SK-N-SH treated with all-trans-retinoic acid at 6 μM for 48 hours (cell line): ENCODE measurements at regions not wholly inside any gene's neighbourhood (a gene's known extent, or its start where the extent isn't known, plus 50 kb on each side); places are given as distances from the start of the nearest gene placed in this dataset.

Experiments
- ATAC-seq: fragments of 200-7000 bp; cut with Tn5 transposase; 3 replicates; pipeline ENCODE4 v1.9.1; 2020; ENCODE audit warnings: mild to moderate bottlenecking, moderate library complexity
- BACH2 ChIP-seq: fragments of 250-450 bp; sonication (Bioruptor Pico); IDR thresholded peaks from 2 replicates; pipeline ENCODE4 v1.9.0; 2021; ENCODE audit warnings: mild to moderate bottlenecking, borderline replicate concordance
- CREB5 ChIP-seq: fragments of 250-450 bp; sonication (Bioruptor Pico); IDR thresholded peaks from 2 replicates; pipeline ENCODE4 v1.5.1; 2020; ENCODE audit warnings: low read depth, mild to moderate bottlenecking, moderate library complexity
- CSDC2 ChIP-seq: fragments of 250-450 bp; sonication (Bioruptor Pico); IDR thresholded peaks from 2 replicates; pipeline ENCODE4 v1.5.0; 2020; ENCODE audit warnings: mild to moderate bottlenecking, moderate library complexity
- CSRNP3 ChIP-seq: fragments of 250-450 bp; sonication (Bioruptor Pico); IDR thresholded peaks from 2 replicates; pipeline ENCODE4 v1.5.1; 2021; ENCODE audit warnings: mild to moderate bottlenecking, moderate library complexity
- ESRRG ChIP-seq: fragments of 250-450 bp; sonication (Bioruptor Pico); IDR thresholded peaks from 2 replicates; pipeline ENCODE4 v1.6.1; 2021; ENCODE audit warnings: mild to moderate bottlenecking
- ISL1 ChIP-seq: fragments of 250-450 bp; sonication (Bioruptor Pico); IDR thresholded peaks from 2 replicates; pipeline ENCODE4 v2.1.2; 2022; ENCODE audit warnings: mild to moderate bottlenecking, moderate library complexity
- PATZ1 ChIP-seq: fragments of 250-450 bp; sonication (Bioruptor Pico); IDR thresholded peaks from 2 replicates; pipeline ENCODE4 v1.8.0; 2020; ENCODE audit warnings: mild to moderate bottlenecking, moderate library complexity, borderline replicate concordance
- POU6F1 ChIP-seq: fragments of 250-450 bp; sonication (Bioruptor Pico); IDR thresholded peaks from 2 replicates; pipeline ENCODE4 v1.8.0; 2021; ENCODE audit warnings: low read depth, mild to moderate bottlenecking, moderate library complexity, borderline replicate concordance
- RARB ChIP-seq: fragments of 250-450 bp; sonication (Bioruptor Pico); IDR thresholded peaks from 2 replicates; pipeline ENCODE4 v1.8.0; 2021; ENCODE audit warnings: mild to moderate bottlenecking, moderate library complexity
- SNAI2 ChIP-seq: fragments of 250-450 bp; sonication (Bioruptor Pico); IDR thresholded peaks from 2 replicates; pipeline ENCODE4 v1.5.0; 2020; ENCODE audit warnings: mild to moderate bottlenecking, moderate library complexity
- TCF4 ChIP-seq: fragments of 250-450 bp; sonication (Bioruptor Pico); IDR thresholded peaks from 2 replicates; pipeline ENCODE4 v1.8.0; 2021; ENCODE audit warnings: mild to moderate bottlenecking, moderate library complexity, borderline replicate concordance
- TOX ChIP-seq: fragments of 250-450 bp; sonication (Bioruptor Pico); IDR thresholded peaks from 2 replicates; pipeline ENCODE4 v1.8.0; 2021; ENCODE audit warnings: mild to moderate bottlenecking, moderate library complexity, borderline replicate concordance
- TSHZ2 ChIP-seq: fragments of 250-450 bp; sonication (Bioruptor Pico); IDR thresholded peaks from 2 replicates; pipeline ENCODE4 v1.5.0; 2020; ENCODE audit warnings: mild to moderate bottlenecking, moderate library complexity
- ZC3H10 ChIP-seq: fragments of 250-450 bp; sonication (Bioruptor Pico); IDR thresholded peaks from 2 replicates; pipeline ENCODE4 v1.5.1; 2021; ENCODE audit warnings: mild to moderate bottlenecking, moderate library complexity
- ZFP3 ChIP-seq: fragments of 250-450 bp; sonication (Bioruptor Pico); IDR thresholded peaks from 2 replicates; pipeline ENCODE4 v1.5.0; 2020; ENCODE audit warnings: mild to moderate bottlenecking, moderate library complexity
- ZNF565 ChIP-seq: fragments of 450-650 bp; formaldehyde crosslinking; conservative IDR thresholded peaks from 2 replicates; pipeline ENCODE4 v1.5.0; 2020; ENCODE audit warnings: low read depth, mild to moderate bottlenecking, moderate library complexity
- ZNF70 ChIP-seq: fragments of 450-650 bp; formaldehyde crosslinking; IDR thresholded peaks from 2 replicates; pipeline ENCODE4 v1.5.0; 2020; ENCODE audit warnings: mild to moderate bottlenecking, moderate library complexity
- ZNF8 ChIP-seq: fragments of 450-650 bp; formaldehyde crosslinking; IDR thresholded peaks from 2 replicates; pipeline ENCODE4 v1.5.0; 2020; ENCODE audit warnings: mild to moderate bottlenecking, moderate library complexity

- TF ChIP-seq CREB5 (CRISPR knock-in tag) (no peak), ZNF8 (no peak), TOX (no peak), TCF4 (CRISPR knock-in tag) (no peak)
Observed at GRCh38 chr21:25300632-25301031, 306.6 kb downstream of the MRPL39 start (continued).

GRCh38 chr21:25298512-25299491 lies 308.5 kb downstream of the MRPL39 start:
- no peak for ATAC-seq
- TF ChIP-seq ZFP3 = no peak
- TF ChIP-seq CREB5 (CRISPR knock-in tag) = no peak
- no peak for TF ChIP-seq PATZ1
- no peak for TF ChIP-seq CSRNP3 (CRISPR knock-in tag)
- TF ChIP-seq POU6F1 (CRISPR knock-in tag) = no peak
- TF ChIP-seq TOX = no peak
- no peak for TF ChIP-seq TSHZ2 (CRISPR knock-in tag)
- TF ChIP-seq ZC3H10 (CRISPR knock-in tag) = no peak
- TF ChIP-seq ZNF565 = no peak
- TF ChIP-seq BACH2 = no peak
- TF ChIP-seq ESRRG (CRISPR knock-in tag) = no peak
- TF ChIP-seq ISL1 = no peak
- no peak for TF ChIP-seq CSDC2 (CRISPR knock-in tag)
- TF ChIP-seq RARB (CRISPR knock-in tag) = no peak
- no peak for TF ChIP-seq ZNF70 (CRISPR knock-in tag)
- no peak for TF ChIP-seq SNAI2
- TF ChIP-seq, all 23 proteins: peak for 0

- ATAC-seq = no peak
- TF ChIP-seq BACH2 = no peak
- TF ChIP-seq ZFP3 = no peak
- TF ChIP-seq ESRRG (CRISPR knock-in tag) = no peak
- no peak for TF ChIP-seq ZNF565
Observed at GRCh38 chr21:25297117-25297516, 310.2 kb downstream of the MRPL39 start.
